KBM-7 (cell line): ENCODE measurements at regions not wholly inside any gene's neighbourhood (a gene's known extent, or its start where the extent isn't known, plus 50 kb on each side); places are given as distances from the start of the nearest gene placed in this dataset.
"Not testable (repeated sequence)": the region's sequence is repeated elsewhere in the genome, so short reads cannot be mapped to it uniquely, and the experiment has no call there.

Experiments
- DNase-seq: peaks from one replicate; pipeline ENCODE4 v3.0.0-alpha.2; 2015
- in situ Hi-C: fragments of 300-500 bp; cut with MboI; formaldehyde crosslinking; loops from 2 replicates; pipeline ENCODE4 v1.14.3; 2020; ENCODE audit warnings: low sequenced_read_pairs, low pct_unique_long_range_greater_than_20kb, mixed read lengths

DNA sequence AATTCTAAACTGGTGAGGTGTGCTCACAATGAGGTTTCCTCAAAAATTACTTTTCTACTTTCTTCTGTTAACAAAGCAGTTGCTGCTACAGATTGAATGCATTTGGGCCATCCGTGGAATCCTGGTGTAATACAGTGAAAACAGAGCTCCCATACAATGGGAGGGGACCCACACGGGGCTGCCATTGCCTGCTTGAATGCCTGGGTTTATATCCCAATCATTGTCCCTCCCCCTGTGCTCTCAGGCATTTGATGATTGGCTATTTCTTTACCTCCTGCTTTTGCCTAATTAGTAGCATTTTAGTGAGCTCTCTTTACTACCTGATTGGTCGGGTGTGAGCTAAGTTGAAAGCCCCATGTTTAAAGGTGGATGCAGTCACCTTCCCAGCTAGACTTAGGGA lies 52.9 kb upstream of the CSF1 start:
- in situ Hi-C loops, DNase-seq: not testable (repeated sequence)

GRCh38 chr1:109855986-109856385 lies 54.7 kb upstream of the CSF1 start:
- DNase-seq, in situ Hi-C loops: not testable (repeated sequence)

- in situ Hi-C loops, DNase-seq: not testable (repeated sequence)
Observed at GRCh38 chr1:109853972-109854371, 56.7 kb upstream of the CSF1 start.

DNA sequence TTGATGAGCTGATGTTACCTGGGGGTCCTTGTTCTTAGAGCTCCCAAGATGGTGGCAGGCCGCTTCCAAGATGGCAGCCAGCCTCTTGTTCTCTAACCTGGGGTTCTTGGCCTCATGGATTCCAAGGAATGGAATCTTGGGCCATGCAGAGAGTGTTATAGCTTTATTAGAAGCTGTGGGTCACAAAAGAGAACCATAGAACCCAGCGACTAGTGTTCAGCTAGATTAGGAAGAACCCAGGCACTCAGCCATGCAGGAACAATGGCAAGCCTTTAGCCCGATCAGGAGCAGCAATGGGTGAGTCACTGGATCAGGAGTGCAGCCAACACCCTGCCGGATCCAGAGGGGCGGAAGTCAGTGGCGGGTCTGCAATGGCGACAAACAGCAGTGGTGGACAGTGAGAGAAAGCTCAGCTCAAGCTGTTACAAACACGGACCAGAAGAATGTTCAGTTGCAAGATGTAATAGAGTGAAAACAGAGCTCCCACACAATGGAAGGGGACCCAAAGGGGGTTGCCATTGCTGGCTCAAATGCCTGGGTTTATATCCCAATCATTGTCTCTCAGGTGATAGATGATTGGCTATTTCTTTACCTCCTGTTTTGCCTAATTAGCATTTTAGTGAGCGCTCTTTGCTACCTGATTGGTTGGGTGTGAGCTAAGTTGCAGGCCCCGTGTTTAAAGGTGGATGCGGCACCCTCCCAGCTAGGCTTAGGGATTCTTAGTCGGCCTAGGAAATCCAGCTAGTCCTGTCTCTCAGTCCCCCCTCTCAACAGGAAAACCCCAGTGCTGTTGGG lies 58.2 kb upstream of the CSF1 start:
- DNase-seq, in situ Hi-C loops: not testable (repeated sequence)

GRCh38 chr1:109850827-109851226 lies 59.8 kb upstream of the CSF1 start:
- in situ Hi-C loops, result no loop called here
- DNase-seq, result no peak

DNA sequence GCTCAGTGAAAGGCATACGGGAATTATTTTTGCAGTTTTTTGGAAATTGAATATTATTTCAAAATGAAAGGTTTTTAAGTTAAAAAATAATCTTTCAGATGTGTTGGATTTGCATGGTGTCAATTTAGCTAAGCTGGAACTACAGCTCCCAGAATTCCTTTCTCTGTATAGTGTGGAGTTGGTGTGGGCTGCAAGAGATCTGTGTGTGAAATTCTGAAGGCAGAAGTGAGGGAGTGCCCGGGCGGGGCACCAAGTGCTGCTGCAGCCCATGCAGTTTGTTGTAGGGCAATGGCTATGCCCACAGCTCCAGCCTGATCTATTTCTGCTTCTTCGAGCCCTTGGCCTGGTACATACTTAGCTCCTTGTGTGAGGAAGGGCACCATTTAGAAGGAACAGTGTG lies 60.5 kb upstream of the CSF1 start:
- in situ Hi-C loops, result no loop called here

DNA sequence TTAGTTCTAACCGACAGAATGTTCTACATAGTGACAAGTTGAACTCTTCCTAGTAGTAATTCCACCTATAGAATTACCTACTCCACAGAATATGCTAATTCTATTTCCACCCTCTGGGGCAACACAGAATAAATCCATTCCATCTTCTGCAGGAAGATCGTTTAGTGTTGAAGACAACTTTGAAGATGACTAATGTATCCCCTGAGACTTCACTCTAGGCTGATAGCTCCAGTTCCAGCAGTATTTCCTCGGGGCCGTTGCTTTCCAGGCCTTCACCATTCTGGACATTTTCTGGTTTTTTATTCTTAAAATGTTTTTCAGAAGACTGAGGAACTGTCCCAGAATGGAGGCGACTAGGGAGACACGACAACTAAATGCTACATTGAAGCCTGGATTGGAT lies 61.0 kb upstream of the CSF1 start:
- no peak for DNase-seq
- in situ Hi-C loops, result no loop called here

More for the DNA sequence above, 60.5 kb upstream of the CSF1 start:
- DNase-seq, result no peak

- in situ Hi-C loops, result no loop called here
- DNase-seq, result no peak
Observed at GRCh38 chr1:109847251-109847650, 63.4 kb upstream of the CSF1 start.

DNA sequence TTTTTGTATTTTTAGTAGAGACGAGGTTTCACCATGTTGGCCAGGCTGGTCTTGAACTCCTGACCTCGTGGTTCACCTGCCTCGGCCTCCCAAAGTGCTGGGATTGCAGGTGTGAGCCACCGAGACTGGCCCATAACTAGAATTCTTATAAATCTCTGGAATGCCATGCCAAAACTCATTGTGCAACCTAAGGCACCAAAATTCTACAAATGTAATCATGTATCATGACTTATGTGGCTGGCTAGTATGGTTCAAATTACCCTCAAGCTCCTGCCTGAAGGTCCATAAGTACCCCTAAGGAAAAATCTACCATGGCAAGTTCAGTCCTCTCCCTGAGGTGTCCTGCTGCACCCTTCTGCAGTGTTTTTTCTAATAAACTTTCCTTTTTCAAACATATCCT lies 63.8 kb upstream of the CSF1 start:
- DNase-seq, result no peak
- in situ Hi-C loops, result no loop called here

- DNase-seq, result no peak
- in situ Hi-C loops, result no loop called here
Observed at GRCh38 chr1:109846162-109846561, 64.5 kb upstream of the CSF1 start.

DNA sequence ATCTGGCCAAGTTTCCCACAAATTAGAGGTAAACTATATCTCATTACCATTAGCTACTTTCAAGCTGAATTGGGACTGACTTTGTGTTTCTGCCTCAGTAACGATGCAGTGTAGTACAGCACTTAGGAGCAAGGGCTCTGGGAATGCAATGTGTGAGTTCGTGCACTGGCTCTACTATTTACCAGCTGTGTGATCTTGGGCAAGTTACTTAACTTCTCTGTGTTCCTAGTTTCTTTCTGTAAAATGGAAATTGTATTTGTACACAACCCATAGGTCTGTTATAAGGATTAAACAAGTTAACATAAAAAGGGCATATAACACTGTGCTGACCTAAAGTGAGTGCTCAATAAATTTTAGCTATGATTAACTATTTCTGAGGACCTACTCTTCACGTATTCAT lies 65.0 kb upstream of the CSF1 start:
- in situ Hi-C loops, result no loop called here
- DNase-seq, result no peak

GRCh38 chr1:109844609-109845008 lies 66.0 kb upstream of the CSF1 start:
- DNase-seq, result no peak
- in situ Hi-C loops, result no loop called here

- no peak for DNase-seq
- in situ Hi-C loops, result no loop called here
Observed at GRCh38 chr1:109840011-109840629, 70.5 kb upstream of the CSF1 start.

- DNase-seq, in situ Hi-C loops: not testable (repeated sequence)
Observed at GRCh38 chr1:109839276-109839675, 71.4 kb upstream of the CSF1 start.

GRCh38 chr1:109838838-109839240 lies 71.8 kb upstream of the CSF1 start:
- DNase-seq, result no peak
- in situ Hi-C loops, result no loop called here

GRCh38 chr1:109837852-109838570 lies 72.6 kb upstream of the CSF1 start:
- in situ Hi-C loops, result no loop called here
- no peak for DNase-seq

DNA sequence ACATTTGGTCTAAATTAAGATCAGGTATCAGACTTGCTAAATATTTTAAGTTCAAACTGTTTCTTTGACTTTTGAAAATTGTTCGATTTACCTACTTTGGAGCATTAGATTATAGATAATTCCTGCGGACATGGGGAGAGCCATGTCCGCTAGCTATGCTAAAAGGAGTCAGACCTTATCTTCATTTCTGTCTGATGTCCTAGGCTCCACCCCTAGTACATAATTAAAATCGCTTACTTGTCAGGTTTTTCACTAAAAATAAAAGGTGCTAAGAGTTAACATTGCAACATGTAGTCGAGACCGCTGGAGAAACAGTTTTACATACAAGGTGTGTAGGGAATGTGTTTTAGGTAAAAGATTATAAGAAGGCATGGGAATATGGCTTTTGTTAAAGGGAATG lies 71.9 kb upstream of the EPS8L3 start:
- DNase-seq, in situ Hi-C loops: not testable (repeated sequence)

DNA sequence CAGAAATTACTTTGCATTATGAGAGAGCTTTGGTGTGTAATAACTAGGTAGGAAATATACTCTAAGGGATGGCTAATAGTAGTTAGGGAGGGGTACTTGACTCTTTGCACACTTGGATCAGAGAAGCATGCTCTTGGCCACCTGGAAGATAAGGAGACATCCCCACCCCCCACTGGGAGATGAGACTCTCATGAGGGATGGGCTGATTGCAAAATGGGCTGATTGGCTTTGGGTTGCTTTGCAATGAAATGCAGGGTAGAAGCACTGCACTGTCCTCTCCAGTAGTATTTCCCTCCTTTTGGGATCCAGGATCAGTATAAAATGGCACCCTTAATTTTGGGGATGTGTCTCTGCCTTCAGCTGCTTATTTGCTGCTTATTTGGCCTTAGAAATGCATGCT lies 71.2 kb upstream of the EPS8L3 start:
- no peak for DNase-seq
- in situ Hi-C loops, result no loop called here

- no peak for DNase-seq
- in situ Hi-C loops, result no loop called here
Observed at GRCh38 chr1:109832945-109833344, 69.2 kb upstream of the EPS8L3 start.
